Activated B cell treated with CpG ODN at 0.5 μM for 24 hours (primary cell): ENCODE measurements at regions not wholly inside any gene's neighbourhood (a gene's known extent, or its start where the extent isn't known, plus 50 kb on each side); places are given as distances from the start of the nearest gene placed in this dataset.

Experiments
- ATAC-seq: fragments of 200-7000 bp; cut with Tn5 transposase; one replicate; pipeline ENCODE4 v1.10.0; 2021; ENCODE audit warnings: low read depth, mild to moderate bottlenecking, moderate library complexity
- CTCF ChIA-PET: fragments of 350-600 bp; sonication (Branson Sonifier 250); formaldehyde crosslinking; loops from one replicate; lab custom pipeline; 2021; ENCODE audit warnings: antibody characterized with exemption; lab: Charles Lee
- POLR2A ChIA-PET: fragments of 350-600 bp; sonication (Branson Sonifier 250); formaldehyde crosslinking; loops from one replicate; lab custom pipeline; 2021; ENCODE audit warnings: antibody characterized with exemption; lab: Charles Lee
- DNase-seq: peaks from one replicate; pipeline ENCODE4 v3.0.0; 2022
- H3K27ac Mint-ChIP-seq: one replicate; pipeline ENCODE4 v1.8.0; 2020; ENCODE audit warnings: mixed read lengths
- H3K27me3 Mint-ChIP-seq: one replicate; pipeline ENCODE4 v1.8.0; 2021; ENCODE audit warnings: mixed read lengths
- H3K36me3 Mint-ChIP-seq: one replicate; pipeline ENCODE4 v1.8.0; 2021; ENCODE audit warnings: low read depth, mixed read lengths
- H3K4me1 Mint-ChIP-seq: one replicate; pipeline ENCODE4 v1.8.0; 2021; ENCODE audit warnings: mixed read lengths
- H3K4me3 Mint-ChIP-seq: one replicate; pipeline ENCODE4 v1.8.0; 2020; ENCODE audit warnings: mild to moderate bottlenecking, mixed read lengths
- H3K9me3 Mint-ChIP-seq: one replicate; pipeline ENCODE4 v1.8.0; 2020; ENCODE audit warnings: mixed read lengths
- intact Hi-C: fragments of 100-400 bp; cut with micrococcal nuclease; formaldehyde crosslinking; loops from one replicate; pipeline ENCODE4 v1.15.1; 2024
- TF ChIP-seq, protein P1 (sequence below): fragments of 200-600 bp; IDR thresholded peaks from one replicate; pipeline ENCODE4 v1.8.0; 2022; ENCODE audit warnings: antibody characterized with exemption, mild to moderate bottlenecking

DNA sequence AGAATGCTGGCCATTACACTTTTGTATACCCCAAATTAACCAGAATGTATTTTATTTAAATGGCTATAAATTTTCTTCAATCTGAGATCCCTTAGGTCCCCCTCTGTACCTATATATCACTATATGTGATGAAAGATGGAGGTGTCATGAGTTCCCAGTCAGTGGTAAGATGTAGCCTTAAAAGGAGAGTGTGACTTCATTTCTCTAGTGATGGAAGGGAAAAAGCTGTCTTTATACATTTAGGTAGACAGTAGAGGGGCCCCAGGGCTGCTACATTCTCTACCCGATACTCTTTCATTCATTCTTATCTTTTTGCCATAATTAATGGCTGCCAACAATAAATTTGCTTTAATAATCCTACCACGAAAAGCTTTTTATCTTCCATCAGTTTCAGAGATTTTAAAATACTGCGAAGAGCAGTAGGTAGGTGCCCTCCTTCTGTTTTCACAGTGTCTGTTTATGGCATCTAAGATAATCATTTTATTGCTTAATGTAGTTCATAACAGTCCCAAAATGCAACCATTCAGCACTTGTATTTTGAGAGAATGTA, 301.3 kb downstream of the ZNF608 start:
- CTCF ChIA-PET, result no interaction called here
- H3K4me1 Mint-ChIP-seq, result peaks cover 10% of the 10 kb centered on the region

DNA sequence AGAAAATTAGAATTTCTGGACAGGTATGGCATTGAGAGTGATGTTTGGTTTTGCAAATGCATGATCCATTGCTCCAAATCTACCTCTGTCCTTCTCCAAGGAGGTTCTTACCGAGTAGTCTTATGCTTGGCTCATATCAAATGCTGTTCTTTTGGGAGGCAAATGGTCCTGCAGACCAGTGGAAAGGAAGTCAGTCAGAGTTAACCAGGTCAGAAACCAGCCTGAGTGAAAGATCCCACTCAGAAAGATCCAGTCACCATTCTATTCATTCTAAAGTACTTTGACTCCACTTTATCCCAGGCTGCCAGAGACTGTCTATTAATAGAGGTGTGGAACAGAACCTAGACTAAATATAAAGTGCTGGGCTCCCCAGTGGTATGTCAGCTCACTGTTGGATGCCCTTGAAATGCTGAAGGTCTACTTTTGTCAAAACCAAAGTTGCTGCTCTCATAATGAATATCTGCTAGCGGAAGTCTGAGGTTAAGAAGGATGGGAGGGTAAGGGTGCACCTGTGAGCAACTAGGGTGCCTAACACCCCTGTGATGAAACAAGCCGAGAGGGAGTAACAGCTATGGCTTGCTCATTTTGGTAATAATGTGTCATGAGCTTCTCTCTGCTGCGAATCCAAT, 302.2 kb downstream of the ZNF608 start:
- Mint-ChIP-seq H3K4me3 (no peak overlapping the region), H3K9me3 (no peaks in the 10 kb centered on the region), H3K27me3 (no peaks in the 10 kb centered on the region), H3K36me3 (no peaks in the 10 kb centered on the region), H3K27ac (peak overlapping the region; percentile 16), H3K4me1 (peaks cover 14% of the 10 kb centered on the region)
- intact Hi-C loops, result loop anchor here (1.0 to 2.0 kb wide), 2 partner anchors 9 to 33 kb away; no protein-coding TSS in a partner anchor
- POLR2A ChIA-PET, result interaction anchor here (0.6 kb wide), 1 partner anchor 486 kb away, joined by 5 read pairs; no protein-coding TSS in a partner anchor
- TF ChIP-seq, protein P1, sequence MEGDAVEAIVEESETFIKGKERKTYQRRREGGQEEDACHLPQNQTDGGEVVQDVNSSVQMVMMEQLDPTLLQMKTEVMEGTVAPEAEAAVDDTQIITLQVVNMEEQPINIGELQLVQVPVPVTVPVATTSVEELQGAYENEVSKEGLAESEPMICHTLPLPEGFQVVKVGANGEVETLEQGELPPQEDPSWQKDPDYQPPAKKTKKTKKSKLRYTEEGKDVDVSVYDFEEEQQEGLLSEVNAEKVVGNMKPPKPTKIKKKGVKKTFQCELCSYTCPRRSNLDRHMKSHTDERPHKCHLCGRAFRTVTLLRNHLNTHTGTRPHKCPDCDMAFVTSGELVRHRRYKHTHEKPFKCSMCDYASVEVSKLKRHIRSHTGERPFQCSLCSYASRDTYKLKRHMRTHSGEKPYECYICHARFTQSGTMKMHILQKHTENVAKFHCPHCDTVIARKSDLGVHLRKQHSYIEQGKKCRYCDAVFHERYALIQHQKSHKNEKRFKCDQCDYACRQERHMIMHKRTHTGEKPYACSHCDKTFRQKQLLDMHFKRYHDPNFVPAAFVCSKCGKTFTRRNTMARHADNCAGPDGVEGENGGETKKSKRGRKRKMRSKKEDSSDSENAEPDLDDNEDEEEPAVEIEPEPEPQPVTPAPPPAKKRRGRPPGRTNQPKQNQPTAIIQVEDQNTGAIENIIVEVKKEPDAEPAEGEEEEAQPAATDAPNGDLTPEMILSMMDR, result no peak
- no peak for DNase-seq
- CTCF ChIA-PET, result no interaction called here
- peak; percentile 95 for ATAC-seq

More for the DNA sequence above, 301.3 kb downstream of the ZNF608 start:
- TF ChIP-seq, protein P1, result no peak
- no peaks in the 10 kb centered on the region for H3K36me3 Mint-ChIP-seq
- no peaks in the 10 kb centered on the region for H3K27me3 Mint-ChIP-seq
- no peaks in the 10 kb centered on the region for H3K9me3 Mint-ChIP-seq
- no peak overlapping the region for H3K27ac Mint-ChIP-seq
- ATAC-seq, result no peak
- intact Hi-C loops, result loop anchor here (2.0 kb wide), 1 partner anchor 34 kb away; no protein-coding TSS in a partner anchor
- DNase-seq, result no peak
- POLR2A ChIA-PET, result no interaction called here
- H3K4me3 Mint-ChIP-seq, result no peak overlapping the region

DNA sequence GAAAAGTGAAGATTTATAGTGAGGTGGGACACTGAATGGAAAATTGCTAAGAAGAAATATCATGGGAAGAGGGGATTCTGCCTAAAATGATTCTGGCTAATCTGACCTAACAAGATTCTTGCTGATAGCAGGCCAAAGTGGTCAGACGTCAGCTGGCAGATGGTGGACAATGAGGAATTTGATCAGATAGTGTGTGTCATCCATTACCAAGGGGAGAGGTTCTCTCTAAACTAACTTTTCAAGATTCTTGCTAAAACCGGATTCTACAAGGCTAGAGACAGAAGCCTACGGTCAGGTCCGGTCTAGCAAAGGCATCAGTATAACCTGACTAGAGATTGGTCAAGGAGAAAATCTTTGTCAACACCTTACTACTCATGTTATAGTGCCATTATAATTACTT, 306.0 kb downstream of the ZNF608 start:
- Mint-ChIP-seq H3K27ac (no peak overlapping the region), H3K9me3 (no peaks in the 10 kb centered on the region), H3K27me3 (no peaks in the 10 kb centered on the region), H3K4me3 (no peak overlapping the region), H3K36me3 (no peaks in the 10 kb centered on the region), H3K4me1 (peaks cover 21% of the 10 kb centered on the region)
- ATAC-seq, result no peak
- DNase-seq, result no peak
- intact Hi-C loops, result no loop called here
- POLR2A ChIA-PET, result no interaction called here
- CTCF ChIA-PET, result no interaction called here
- TF ChIP-seq, protein P1, result no peak

DNA sequence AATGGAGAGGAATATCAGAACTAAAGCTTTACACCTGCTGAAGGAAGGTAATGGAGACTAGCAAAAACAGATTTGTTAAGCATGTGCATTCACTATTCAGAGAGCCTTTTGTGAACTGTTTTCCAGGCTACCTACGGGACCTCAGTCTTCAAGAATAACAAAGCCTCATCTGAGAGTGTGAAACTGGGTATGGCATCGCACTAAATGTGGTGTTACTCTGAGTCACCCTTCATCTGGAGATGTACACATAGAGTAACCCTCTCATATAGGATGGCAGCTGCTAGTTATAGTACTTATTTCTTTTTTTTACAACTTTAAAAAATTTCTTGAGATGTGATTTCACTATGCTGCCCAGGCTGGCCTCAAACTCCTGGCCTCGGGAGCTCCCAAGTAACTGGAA, 306.8 kb downstream of the ZNF608 start:
- H3K4me1 Mint-ChIP-seq, result peaks cover 18% of the 10 kb centered on the region
- TF ChIP-seq, protein P1, result no peak
- no peak for DNase-seq
- H3K4me3 Mint-ChIP-seq, result no peak overlapping the region
- ChIA-PET POLR2A (interaction anchor here (0.6 to 1.0 kb wide), 3 partner anchors 28 to 264 kb away, joined by 3 to 4 read pairs (median 3); no protein-coding TSS in a partner anchor), CTCF (no interaction called here)
- intact Hi-C loops, result no loop called here
- no peak for ATAC-seq
- no peaks in the 10 kb centered on the region for H3K36me3 Mint-ChIP-seq
- no peaks in the 10 kb centered on the region for H3K9me3 Mint-ChIP-seq
- H3K27me3 Mint-ChIP-seq, result no peaks in the 10 kb centered on the region
- no peak overlapping the region for H3K27ac Mint-ChIP-seq

DNA sequence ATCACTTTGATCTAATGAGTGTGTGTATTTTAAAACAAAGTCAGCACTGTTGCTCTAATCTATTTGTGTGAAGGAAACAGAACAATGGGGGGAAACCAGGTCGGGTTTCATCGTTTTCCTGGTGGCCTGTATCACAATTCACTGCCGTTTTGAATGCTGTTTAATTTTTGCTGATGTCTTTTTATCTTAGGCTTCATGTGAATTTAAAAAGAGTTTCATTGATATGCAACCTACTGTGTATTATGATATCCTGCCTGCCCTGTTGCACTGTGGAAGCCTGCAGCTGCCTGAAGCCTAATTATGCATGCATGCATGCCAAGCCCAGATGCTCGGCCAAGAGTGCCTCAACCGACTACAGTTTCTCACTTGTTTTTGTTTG, 307.5 kb downstream of the ZNF608 start:
- intact Hi-C loops, result no loop called here
- DNase-seq, result no peak
- peak; percentile 66 for ATAC-seq
- CTCF ChIA-PET, result no interaction called here
- POLR2A ChIA-PET, result interaction anchor here (1.0 kb wide), 1 partner anchor 27 kb away, joined by 4 read pairs; no protein-coding TSS in a partner anchor
- Mint-ChIP-seq H3K36me3 (no peaks in the 10 kb centered on the region), H3K27me3 (no peaks in the 10 kb centered on the region), H3K4me1 (peaks cover 11% of the 10 kb centered on the region), H3K27ac (no peak overlapping the region), H3K4me3 (no peak overlapping the region), H3K9me3 (peaks cover 4% of the 10 kb centered on the region)
- TF ChIP-seq, protein P1, result no peak
